HL-60 (cell line): ENCODE measurements at regions not wholly inside any gene's neighbourhood (a gene's known extent, or its start where the extent isn't known, plus 50 kb on each side); places are given as distances from the start of the nearest gene placed in this dataset.

Experiments used
- DNase-seq, 2 experiments: peaks; one replicate each; pipeline ENCODE4 v3.0.0-alpha.2; 2010 to 2020; ENCODE audit warnings: low read depth in 1 of 2, low spot score in 1 of 2
- H3K27ac ChIP-seq: fragments of 250-450 bp; sonication (Bioruptor Pico); replicated peaks from 2 replicates; pipeline ENCODE4 v1.5.1; 2020; ENCODE audit warnings: mild to moderate bottlenecking, moderate library complexity
- H3K27me3 ChIP-seq: fragments of 250-450 bp; sonication (Bioruptor Pico); 2 replicates; pipeline ENCODE4 v1.5.1; 2021; ENCODE audit warnings: mild to moderate bottlenecking, moderate library complexity; ENCODE audit not compliant: insufficient read depth, poor library complexity, severe bottlenecking
- H3K4me3 ChIP-seq: replicated peaks from 2 replicates; pipeline ENCODE4 v1.5.1; 2011; ENCODE audit warnings: mild to moderate bottlenecking, control low read depth, low read length; ENCODE audit not compliant: insufficient read depth
- GABPA ChIP-seq: IDR thresholded peaks from 2 replicates; pipeline ENCODE4 v1.6.1; 2012; ENCODE audit warnings: low read depth
- POLR2AphosphoS5 ChIP-seq: IDR thresholded peaks from 2 replicates; pipeline ENCODE4 v1.6.1; 2012; ENCODE audit warnings: low read depth
- REST ChIP-seq: IDR thresholded peaks from 2 replicates; pipeline ENCODE4 v1.6.1; 2012; ENCODE audit warnings: low read depth; ENCODE audit not compliant: insufficient replicate concordance
- SPI1 ChIP-seq: IDR thresholded peaks from 2 replicates; pipeline ENCODE4 v1.6.1; 2012; ENCODE audit warnings: low read depth, mild to moderate bottlenecking, borderline replicate concordance
- TF ChIP-seq, protein P1 (sequence below): IDR thresholded peaks from one replicate; pipeline ENCODE4 v1.5.1; 2011; ENCODE audit warnings: low read length, control low read depth, inconsistent platforms; ENCODE audit not compliant: insufficient read depth

GRCh38 chr2:11075221-11075620, 80.0 kb upstream of the SLC66A3 start:
- DNase-seq = no peak
- H3K27ac ChIP-seq = no peak overlapping the region
- H3K27me3 ChIP-seq = peaks cover 7% of the 10 kb centered on the region
- no peak overlapping the region for H3K4me3 ChIP-seq
- TF ChIP-seq, protein P1, sequence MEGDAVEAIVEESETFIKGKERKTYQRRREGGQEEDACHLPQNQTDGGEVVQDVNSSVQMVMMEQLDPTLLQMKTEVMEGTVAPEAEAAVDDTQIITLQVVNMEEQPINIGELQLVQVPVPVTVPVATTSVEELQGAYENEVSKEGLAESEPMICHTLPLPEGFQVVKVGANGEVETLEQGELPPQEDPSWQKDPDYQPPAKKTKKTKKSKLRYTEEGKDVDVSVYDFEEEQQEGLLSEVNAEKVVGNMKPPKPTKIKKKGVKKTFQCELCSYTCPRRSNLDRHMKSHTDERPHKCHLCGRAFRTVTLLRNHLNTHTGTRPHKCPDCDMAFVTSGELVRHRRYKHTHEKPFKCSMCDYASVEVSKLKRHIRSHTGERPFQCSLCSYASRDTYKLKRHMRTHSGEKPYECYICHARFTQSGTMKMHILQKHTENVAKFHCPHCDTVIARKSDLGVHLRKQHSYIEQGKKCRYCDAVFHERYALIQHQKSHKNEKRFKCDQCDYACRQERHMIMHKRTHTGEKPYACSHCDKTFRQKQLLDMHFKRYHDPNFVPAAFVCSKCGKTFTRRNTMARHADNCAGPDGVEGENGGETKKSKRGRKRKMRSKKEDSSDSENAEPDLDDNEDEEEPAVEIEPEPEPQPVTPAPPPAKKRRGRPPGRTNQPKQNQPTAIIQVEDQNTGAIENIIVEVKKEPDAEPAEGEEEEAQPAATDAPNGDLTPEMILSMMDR = no peak
- TF ChIP-seq POLR2AphosphoS5 (no peak), REST (no peak), SPI1 (no peak), GABPA (no peak)

- Histone ChIP-seq H3K4me3 (no peak overlapping the region), H3K27me3 (peaks cover 5% of the 10 kb centered on the region), H3K27ac (no peak overlapping the region)
- TF ChIP-seq GABPA (no peak), SPI1 (no peak), REST (no peak), POLR2AphosphoS5 (no peak)
- TF ChIP-seq, protein P1 = no peak
- DNase-seq = no peak
Observed at GRCh38 chr2:11077411-11077810, 77.9 kb upstream of the SLC66A3 start.

GRCh38 chr2:11079136-11079824, 76.0 kb upstream of the SLC66A3 start:
- no peak for DNase-seq

More at GRCh38 chr2:11079136-11079824, 76.0 kb upstream of the SLC66A3 start:
- H3K27me3 ChIP-seq = no peaks in the 10 kb centered on the region
- no peak overlapping the region for H3K4me3 ChIP-seq
- no peak overlapping the region for H3K27ac ChIP-seq
- TF ChIP-seq GABPA (no peak), REST (no peak), SPI1 (no peak), POLR2AphosphoS5 (no peak)
- TF ChIP-seq, protein P1 = no peak
